Keratinocyte (primary cell): ENCODE measurements at regions not wholly inside any gene's neighbourhood (a gene's known extent, or its start where the extent isn't known, plus 50 kb on each side); places are given as distances from the start of the nearest gene placed in this dataset.

ENCODE experiments used
- EZH2 ChIP-seq: IDR thresholded peaks from one replicate; pipeline ENCODE4 v1.6.1; 2012; ENCODE audit warnings: inconsistent platforms, mild to moderate bottlenecking, low read length, moderate library complexity
- TF ChIP-seq, protein P1 (sequence below), 3 experiments: IDR thresholded peaks in 1 of 3; conservative IDR thresholded peaks in 1 of 3; optimal IDR thresholded peaks in 1 of 3; 2 replicates in 2 of 3; 3 replicates in 1 of 3; pipeline versions ENCODE3 to v1.5.1; 2011; ENCODE audit warnings: low read length in 3 of 3, mild to moderate bottlenecking in 3 of 3, moderate library complexity in 2 of 3, control low read depth in 1 of 3, inconsistent platforms in 1 of 3; ENCODE audit not compliant: insufficient read depth in 2 of 3; ENCODE audit errors: extremely low read depth in 1 of 3

DNA sequence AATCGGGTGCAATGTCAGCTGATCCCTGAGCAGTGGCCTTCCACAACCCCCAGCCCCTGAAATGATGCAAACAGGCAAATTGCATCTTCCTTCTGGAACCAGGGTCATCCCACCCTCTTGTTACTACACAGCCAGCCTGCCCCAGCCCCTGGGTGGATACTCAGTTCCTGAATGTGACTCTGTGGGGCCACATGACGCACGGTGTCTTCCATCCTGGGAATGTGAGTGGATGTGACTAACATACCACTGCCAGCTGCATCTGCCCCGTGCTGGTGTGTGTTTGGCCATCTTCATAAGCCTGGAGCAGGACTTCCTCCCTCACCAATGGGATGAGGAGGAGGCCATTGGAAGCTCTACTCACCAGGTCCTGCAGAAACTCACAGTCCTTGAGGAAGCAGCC, 257.9 kb upstream of the ADAMTS16 start:
- TF ChIP-seq, protein P1, sequence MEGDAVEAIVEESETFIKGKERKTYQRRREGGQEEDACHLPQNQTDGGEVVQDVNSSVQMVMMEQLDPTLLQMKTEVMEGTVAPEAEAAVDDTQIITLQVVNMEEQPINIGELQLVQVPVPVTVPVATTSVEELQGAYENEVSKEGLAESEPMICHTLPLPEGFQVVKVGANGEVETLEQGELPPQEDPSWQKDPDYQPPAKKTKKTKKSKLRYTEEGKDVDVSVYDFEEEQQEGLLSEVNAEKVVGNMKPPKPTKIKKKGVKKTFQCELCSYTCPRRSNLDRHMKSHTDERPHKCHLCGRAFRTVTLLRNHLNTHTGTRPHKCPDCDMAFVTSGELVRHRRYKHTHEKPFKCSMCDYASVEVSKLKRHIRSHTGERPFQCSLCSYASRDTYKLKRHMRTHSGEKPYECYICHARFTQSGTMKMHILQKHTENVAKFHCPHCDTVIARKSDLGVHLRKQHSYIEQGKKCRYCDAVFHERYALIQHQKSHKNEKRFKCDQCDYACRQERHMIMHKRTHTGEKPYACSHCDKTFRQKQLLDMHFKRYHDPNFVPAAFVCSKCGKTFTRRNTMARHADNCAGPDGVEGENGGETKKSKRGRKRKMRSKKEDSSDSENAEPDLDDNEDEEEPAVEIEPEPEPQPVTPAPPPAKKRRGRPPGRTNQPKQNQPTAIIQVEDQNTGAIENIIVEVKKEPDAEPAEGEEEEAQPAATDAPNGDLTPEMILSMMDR (optimal IDR thresholded peaks at IDR 0.05 in 1 of 3, IDR thresholded peaks at IDR 0.05 in 1 of 3, conservative IDR thresholded peaks at IDR 0.05 in 1 of 3; ENCODE audit: extremely low read depth in 1 of 3, insufficient read depth in 2 of 3, low read length in 3 of 3), result no peak
- no peak for TF ChIP-seq EZH2
